ENCODE measurements at regions not wholly inside any gene's neighbourhood (a gene's known extent, or its start where the extent isn't known, plus 50 kb on each side); places are given as distances from the start of the nearest gene placed in this dataset.

DNA sequence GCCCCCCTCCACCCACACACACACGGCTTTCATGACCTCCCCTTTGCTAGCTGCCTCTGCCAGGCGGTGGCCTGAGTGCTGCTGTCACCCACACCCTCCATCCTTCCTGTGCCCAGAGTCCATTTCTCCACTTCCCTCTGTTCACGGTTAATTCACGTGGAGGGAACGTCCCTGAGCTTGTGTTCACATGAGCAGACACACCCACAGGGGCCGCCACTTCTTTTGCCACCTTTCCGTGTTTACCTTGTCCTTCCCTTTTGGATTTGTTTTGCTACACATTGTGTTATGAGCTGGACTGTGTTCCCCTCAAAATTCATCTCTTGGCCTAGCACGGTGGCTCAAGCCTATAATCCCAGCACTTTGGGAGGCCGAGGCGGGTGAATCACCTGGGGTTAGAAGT lies 128.0 kb downstream of the ETS2 start:
- no peak overlapping the region for H2BK5ac ChIP-seq (ENCODE audit: insufficient read length, low read length)
- H3K23me2 ChIP-seq (ENCODE audit: insufficient read length, low read depth, low read length, poor library complexity, severe bottlenecking): no peaks in the 10 kb centered on the region
- H3K4ac ChIP-seq (ENCODE audit: low read depth, low read length): no peak overlapping the region
- no peak for DNase-seq
- TF ChIP-seq, protein P1, sequence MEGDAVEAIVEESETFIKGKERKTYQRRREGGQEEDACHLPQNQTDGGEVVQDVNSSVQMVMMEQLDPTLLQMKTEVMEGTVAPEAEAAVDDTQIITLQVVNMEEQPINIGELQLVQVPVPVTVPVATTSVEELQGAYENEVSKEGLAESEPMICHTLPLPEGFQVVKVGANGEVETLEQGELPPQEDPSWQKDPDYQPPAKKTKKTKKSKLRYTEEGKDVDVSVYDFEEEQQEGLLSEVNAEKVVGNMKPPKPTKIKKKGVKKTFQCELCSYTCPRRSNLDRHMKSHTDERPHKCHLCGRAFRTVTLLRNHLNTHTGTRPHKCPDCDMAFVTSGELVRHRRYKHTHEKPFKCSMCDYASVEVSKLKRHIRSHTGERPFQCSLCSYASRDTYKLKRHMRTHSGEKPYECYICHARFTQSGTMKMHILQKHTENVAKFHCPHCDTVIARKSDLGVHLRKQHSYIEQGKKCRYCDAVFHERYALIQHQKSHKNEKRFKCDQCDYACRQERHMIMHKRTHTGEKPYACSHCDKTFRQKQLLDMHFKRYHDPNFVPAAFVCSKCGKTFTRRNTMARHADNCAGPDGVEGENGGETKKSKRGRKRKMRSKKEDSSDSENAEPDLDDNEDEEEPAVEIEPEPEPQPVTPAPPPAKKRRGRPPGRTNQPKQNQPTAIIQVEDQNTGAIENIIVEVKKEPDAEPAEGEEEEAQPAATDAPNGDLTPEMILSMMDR (conservative IDR thresholded peaks at IDR 0.05): no peak
- H3T11ph ChIP-seq (ENCODE audit: low read length): no peak overlapping the region
- no peak overlapping the region for H3K9ac ChIP-seq (ENCODE audit: extremely low read depth, insufficient read length, low read length)
- no peak overlapping the region for H2BK20ac ChIP-seq (ENCODE audit: low read depth, low read length, poor library complexity, severe bottlenecking)
- no peak overlapping the region for H2BK12ac ChIP-seq (ENCODE audit: insufficient read length, low read depth, low read length)
- no peaks in the 10 kb centered on the region for H3K4me1 ChIP-seq (ENCODE audit: insufficient read depth, low read length)
- no peak overlapping the region for H3K23ac ChIP-seq (ENCODE audit: insufficient read length, low read depth, low read length)
- no peak overlapping the region for H4K8ac ChIP-seq (replicated peaks; ENCODE audit: insufficient read length, low read depth, low read length)
- H2BK120ac ChIP-seq (ENCODE audit: low read depth, low read length, poor library complexity, severe bottlenecking): no peak overlapping the region
- no peak overlapping the region for H2AFZ ChIP-seq (ENCODE audit: low read length)
- Mint-ChIP-seq H3K27me3 (ENCODE audit: low read depth) (no peaks in the 10 kb centered on the region; the same call in none of the 2 replicates), H3K9me3 (peaks cover 17% of the 10 kb centered on the region in 2 experiments), H3K36me3 (ENCODE audit: insufficient read depth in 1 of 3, low read depth in 3 of 3) (peaks cover 0 to 8% (median 2%) of the 10 kb centered on the region in 3 experiments; a peak in 3 of 7 replicates), H3K4me1 (peaks cover 7 to 8% of the 10 kb centered on the region in 2 experiments), H3K27ac (no peak overlapping the region), H3K4me3 (no peak overlapping the region)
- H3K56ac ChIP-seq (ENCODE audit: insufficient read length, low read depth, low read length): no peak overlapping the region
- no peaks in the 10 kb centered on the region for H3K79me1 ChIP-seq (ENCODE audit: insufficient read depth, low read depth, low read length, poor library complexity, severe bottlenecking)
- no CpG with 5 or more reads among the region's 10 CpGs for WGBS (ENCODE audit: extremely low coverage, insufficient read length, low lambda C conversion rate)
- no peak overlapping the region; the same call in 1 of the 2 replicates for H3K14ac ChIP-seq (ENCODE audit: insufficient read depth, low read length)
- no peak overlapping the region for H4K91ac ChIP-seq (ENCODE audit: insufficient read length, low read depth, low read length)
- no peak overlapping the region for H4K5ac ChIP-seq (ENCODE audit: insufficient read length, low read depth, low read length)
- no peak overlapping the region for H3K4me2 ChIP-seq (ENCODE audit: insufficient read depth, insufficient read length, low read length)
- no peaks in the 10 kb centered on the region for H3K79me2 ChIP-seq (ENCODE audit: insufficient read depth, low read length)
- no peaks in the 10 kb centered on the region for H3K9me3 ChIP-seq (ENCODE audit: control insufficient read depth, low read depth, low read length)
- no peak overlapping the region for H3K27ac ChIP-seq (ENCODE audit: insufficient read length, low read depth, low read length)
- no peak overlapping the region for H2AK5ac ChIP-seq (ENCODE audit: insufficient read length, low read length)
- H2BK15ac ChIP-seq (ENCODE audit: low read depth, low read length): no peak overlapping the region
- H3K18ac ChIP-seq (ENCODE audit: insufficient read length, low read depth, low read length): no peak overlapping the region
- no peaks in the 10 kb centered on the region for H4K20me1 ChIP-seq (ENCODE audit: control insufficient read depth, insufficient read depth, insufficient read length)
- no peaks in the 10 kb centered on the region for H3K27me3 ChIP-seq (ENCODE audit: insufficient read depth, low read length)
